ENCODE measurements at regions not wholly inside any gene's neighbourhood (a gene's known extent, or its start where the extent isn't known, plus 50 kb on each side); places are given as distances from the start of the nearest gene placed in this dataset.
A peak's percentile ranks its signal among the peaks of the same experiment; 100 is the strongest.

DNA sequence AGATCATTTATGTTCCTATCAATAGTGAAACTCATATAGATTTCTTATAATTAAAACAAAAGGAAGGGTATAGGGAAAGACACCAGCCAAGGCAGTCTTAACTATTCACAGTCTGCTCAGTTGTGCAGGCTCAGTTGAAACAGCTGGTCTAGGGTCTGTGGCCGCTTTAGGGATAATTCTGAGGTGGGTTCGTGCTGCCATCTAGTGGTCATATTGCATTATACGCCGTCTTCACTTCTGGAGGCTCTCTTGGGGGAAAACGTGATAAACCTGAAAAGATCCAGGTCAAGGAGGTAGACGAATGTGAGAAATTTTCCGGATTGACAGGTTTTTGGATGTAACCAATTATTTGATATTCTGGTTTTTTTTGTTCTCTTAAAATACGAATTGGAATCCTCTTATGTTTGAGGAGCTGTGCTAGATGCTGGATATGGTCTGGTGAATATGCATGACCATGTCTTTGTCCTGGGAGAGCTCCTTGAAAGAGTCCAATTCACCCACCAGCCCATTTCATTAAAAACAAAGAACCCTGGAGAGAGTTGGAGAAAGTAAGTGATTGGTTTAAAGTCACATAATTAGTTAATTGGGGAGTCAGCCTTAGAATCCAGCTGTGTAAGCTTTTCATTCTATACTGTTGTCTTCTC is 492.4 kb downstream of the PLCL1 start:
- TF ChIP-seq RAD21 (IDR thresholded peaks at IDR 0.05; ENCODE audit: low read depth) (peak; percentile 74), TEAD4 (IDR thresholded peaks at IDR 0.05) (no peak), EP300 (IDR thresholded peaks at IDR 0.05; ENCODE audit: borderline replicate concordance) (no peak)

DNA sequence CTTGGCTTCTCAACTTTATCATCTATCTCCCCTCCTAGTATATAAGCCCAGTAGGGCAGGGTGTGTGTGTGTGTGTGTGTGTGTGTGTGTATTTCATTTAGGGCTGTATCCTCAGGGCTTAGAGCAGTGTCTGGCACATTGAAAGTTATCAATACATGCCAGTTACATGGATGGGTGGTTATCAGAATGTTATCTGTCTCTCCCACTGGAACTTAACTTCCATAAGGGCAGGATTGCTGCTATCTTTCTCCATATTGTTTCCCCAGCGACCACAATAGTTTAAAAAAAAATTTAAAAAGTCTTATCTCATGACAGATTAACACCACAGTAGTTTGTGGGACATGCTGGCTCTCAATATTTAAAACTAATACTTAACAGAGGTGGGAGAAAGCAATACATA is 488.9 kb downstream of the PLCL1 start:
- TF ChIP-seq FOXM1 (IDR thresholded peaks at IDR 0.05; ENCODE audit: borderline replicate concordance, low read depth) = no peak
- TF ChIP-seq EGR1 (IDR thresholded peaks at IDR 0.05) = no peak
- TF ChIP-seq TCF12 (IDR thresholded peaks at IDR 0.05; ENCODE audit: low read depth) = no peak
- no peak for TF ChIP-seq TAF1 (IDR thresholded peaks at IDR 0.05; ENCODE audit: low read depth)

DNA sequence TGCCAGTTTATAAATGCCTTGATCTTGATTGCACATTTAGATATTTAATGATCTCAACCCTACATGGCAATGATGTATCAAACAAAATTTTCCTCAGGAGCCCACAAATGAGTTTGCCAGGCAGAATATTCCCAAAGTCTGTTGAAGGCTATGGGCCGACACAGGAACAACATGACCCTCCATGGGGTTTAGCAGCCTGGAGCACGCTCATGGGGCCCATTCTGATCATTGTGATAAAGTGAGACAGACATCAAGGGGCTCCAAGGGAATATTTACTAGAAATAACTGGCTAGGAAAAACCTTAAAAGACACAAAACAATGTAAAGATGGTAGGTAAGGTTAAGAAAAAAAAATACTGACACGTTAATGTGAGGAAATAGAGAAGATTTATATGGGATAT is 485.4 kb downstream of the PLCL1 start:
- TF ChIP-seq ZBTB7A (IDR thresholded peaks at IDR 0.05; ENCODE audit: low read depth) (no peak), EP300 (IDR thresholded peaks at IDR 0.05; ENCODE audit: borderline replicate concordance) (no peak), TEAD4 (IDR thresholded peaks at IDR 0.05) (no peak), TAF1 (IDR thresholded peaks at IDR 0.05; ENCODE audit: low read depth) (no peak), EGR1 (IDR thresholded peaks at IDR 0.05) (no peak), NFIC (IDR thresholded peaks at IDR 0.05) (no peak), TCF12 (IDR thresholded peaks at IDR 0.05; ENCODE audit: low read depth) (no peak), CEBPB (IDR thresholded peaks at IDR 0.05) (no peak), CREB1 (IDR thresholded peaks at IDR 0.05; ENCODE audit: low read depth) (no peak), FOXM1 (IDR thresholded peaks at IDR 0.05; ENCODE audit: borderline replicate concordance, low read depth) (no peak), RAD21 (IDR thresholded peaks at IDR 0.05; ENCODE audit: low read depth) (no peak), YY1 (IDR thresholded peaks at IDR 0.05; ENCODE audit: low read depth) (no peak)
- TF ChIP-seq, protein P1, sequence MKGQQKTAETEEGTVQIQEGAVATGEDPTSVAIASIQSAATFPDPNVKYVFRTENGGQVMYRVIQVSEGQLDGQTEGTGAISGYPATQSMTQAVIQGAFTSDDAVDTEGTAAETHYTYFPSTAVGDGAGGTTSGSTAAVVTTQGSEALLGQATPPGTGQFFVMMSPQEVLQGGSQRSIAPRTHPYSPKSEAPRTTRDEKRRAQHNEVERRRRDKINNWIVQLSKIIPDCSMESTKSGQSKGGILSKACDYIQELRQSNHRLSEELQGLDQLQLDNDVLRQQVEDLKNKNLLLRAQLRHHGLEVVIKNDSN (IDR thresholded peaks at IDR 0.05) = no peak
- TF ChIP-seq, protein P2, sequence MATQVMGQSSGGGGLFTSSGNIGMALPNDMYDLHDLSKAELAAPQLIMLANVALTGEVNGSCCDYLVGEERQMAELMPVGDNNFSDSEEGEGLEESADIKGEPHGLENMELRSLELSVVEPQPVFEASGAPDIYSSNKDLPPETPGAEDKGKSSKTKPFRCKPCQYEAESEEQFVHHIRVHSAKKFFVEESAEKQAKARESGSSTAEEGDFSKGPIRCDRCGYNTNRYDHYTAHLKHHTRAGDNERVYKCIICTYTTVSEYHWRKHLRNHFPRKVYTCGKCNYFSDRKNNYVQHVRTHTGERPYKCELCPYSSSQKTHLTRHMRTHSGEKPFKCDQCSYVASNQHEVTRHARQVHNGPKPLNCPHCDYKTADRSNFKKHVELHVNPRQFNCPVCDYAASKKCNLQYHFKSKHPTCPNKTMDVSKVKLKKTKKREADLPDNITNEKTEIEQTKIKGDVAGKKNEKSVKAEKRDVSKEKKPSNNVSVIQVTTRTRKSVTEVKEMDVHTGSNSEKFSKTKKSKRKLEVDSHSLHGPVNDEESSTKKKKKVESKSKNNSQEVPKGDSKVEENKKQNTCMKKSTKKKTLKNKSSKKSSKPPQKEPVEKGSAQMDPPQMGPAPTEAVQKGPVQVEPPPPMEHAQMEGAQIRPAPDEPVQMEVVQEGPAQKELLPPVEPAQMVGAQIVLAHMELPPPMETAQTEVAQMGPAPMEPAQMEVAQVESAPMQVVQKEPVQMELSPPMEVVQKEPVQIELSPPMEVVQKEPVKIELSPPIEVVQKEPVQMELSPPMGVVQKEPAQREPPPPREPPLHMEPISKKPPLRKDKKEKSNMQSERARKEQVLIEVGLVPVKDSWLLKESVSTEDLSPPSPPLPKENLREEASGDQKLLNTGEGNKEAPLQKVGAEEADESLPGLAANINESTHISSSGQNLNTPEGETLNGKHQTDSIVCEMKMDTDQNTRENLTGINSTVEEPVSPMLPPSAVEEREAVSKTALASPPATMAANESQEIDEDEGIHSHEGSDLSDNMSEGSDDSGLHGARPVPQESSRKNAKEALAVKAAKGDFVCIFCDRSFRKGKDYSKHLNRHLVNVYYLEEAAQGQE (IDR thresholded peaks at IDR 0.05; ENCODE audit: low read depth) = no peak
- TF ChIP-seq, protein P3, sequence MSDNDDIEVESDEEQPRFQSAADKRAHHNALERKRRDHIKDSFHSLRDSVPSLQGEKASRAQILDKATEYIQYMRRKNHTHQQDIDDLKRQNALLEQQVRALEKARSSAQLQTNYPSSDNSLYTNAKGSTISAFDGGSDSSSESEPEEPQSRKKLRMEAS (IDR thresholded peaks at IDR 0.05) = no peak

DNA sequence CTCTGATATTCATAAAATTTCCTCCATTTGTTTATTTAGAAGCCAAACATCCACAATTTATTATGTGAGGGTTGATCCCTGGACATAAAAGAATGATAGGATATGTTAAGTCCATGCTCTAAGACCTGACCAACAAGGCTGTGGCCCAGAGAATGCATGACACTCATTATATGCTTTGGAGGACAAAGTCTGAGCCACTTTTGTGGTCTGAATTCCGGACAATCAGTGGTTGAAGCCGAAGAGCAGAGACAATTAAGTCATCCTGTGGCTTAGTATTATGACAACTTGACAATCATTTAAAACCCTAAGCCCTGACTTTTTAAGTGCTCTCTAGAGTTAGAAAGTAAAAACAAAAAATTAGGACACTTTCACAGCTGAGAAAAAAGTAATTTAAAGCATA is 483.3 kb downstream of the PLCL1 start:
- TF ChIP-seq EGR1 (IDR thresholded peaks at IDR 0.05) = no peak
- TF ChIP-seq, protein P3 (IDR thresholded peaks at IDR 0.05) = no peak
- TF ChIP-seq TCF12 (IDR thresholded peaks at IDR 0.05; ENCODE audit: low read depth) = no peak
- no peak for TF ChIP-seq FOXM1 (IDR thresholded peaks at IDR 0.05; ENCODE audit: borderline replicate concordance, low read depth)
- TF ChIP-seq CREB1 (IDR thresholded peaks at IDR 0.05; ENCODE audit: low read depth) = no peak
- TF ChIP-seq, protein P1 (IDR thresholded peaks at IDR 0.05) = no peak
- no peak for TF ChIP-seq TEAD4 (IDR thresholded peaks at IDR 0.05)
- TF ChIP-seq YY1 (IDR thresholded peaks at IDR 0.05; ENCODE audit: low read depth) = no peak
- TF ChIP-seq CEBPB (IDR thresholded peaks at IDR 0.05) = no peak

DNA sequence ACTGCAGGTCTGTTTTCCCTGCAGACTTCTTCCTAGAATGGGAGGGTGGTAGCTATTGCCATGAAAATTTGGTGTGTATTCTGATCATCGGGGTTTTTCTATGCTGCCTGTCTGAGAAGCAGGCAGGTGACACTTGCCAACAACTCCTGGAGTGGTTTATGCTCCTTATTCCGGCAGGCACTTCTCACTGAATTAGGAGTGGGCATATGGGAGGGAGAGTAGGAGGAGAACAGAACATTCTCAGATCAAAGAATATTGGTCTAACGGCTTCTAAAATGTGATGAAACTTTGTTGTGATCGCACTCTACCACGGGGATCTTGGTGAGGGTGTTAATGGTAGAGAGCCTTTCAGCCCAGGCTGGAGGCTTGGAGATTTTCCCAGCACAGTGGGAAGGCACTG is 480.8 kb downstream of the PLCL1 start:
- TF ChIP-seq CEBPB (IDR thresholded peaks at IDR 0.05) (no peak), TEAD4 (IDR thresholded peaks at IDR 0.05) (no peak), CREB1 (IDR thresholded peaks at IDR 0.05; ENCODE audit: low read depth) (no peak), FOXM1 (IDR thresholded peaks at IDR 0.05; ENCODE audit: borderline replicate concordance, low read depth) (no peak), RAD21 (IDR thresholded peaks at IDR 0.05; ENCODE audit: low read depth) (no peak), EGR1 (IDR thresholded peaks at IDR 0.05) (no peak), EP300 (IDR thresholded peaks at IDR 0.05; ENCODE audit: borderline replicate concordance) (no peak), TAF1 (IDR thresholded peaks at IDR 0.05; ENCODE audit: low read depth) (no peak), ZBTB7A (IDR thresholded peaks at IDR 0.05; ENCODE audit: low read depth) (no peak), NFIC (IDR thresholded peaks at IDR 0.05) (no peak), YY1 (IDR thresholded peaks at IDR 0.05; ENCODE audit: low read depth) (no peak)
- TF ChIP-seq, protein P2 (IDR thresholded peaks at IDR 0.05; ENCODE audit: low read depth) = no peak
- TF ChIP-seq, protein P3 (IDR thresholded peaks at IDR 0.05) = no peak
- TF ChIP-seq, protein P1 (IDR thresholded peaks at IDR 0.05) = no peak

Data from Ishikawa (cell line).